HCEC 1CT (cell line): ENCODE measurements at regions not wholly inside any gene's neighbourhood (a gene's known extent, or its start where the extent isn't known, plus 50 kb on each side); places are given as distances from the start of the nearest gene placed in this dataset.

Experiments
- DNase-seq: peaks from one replicate; pipeline ENCODE4 v3.0.0-alpha.2; 2017

- DNase-seq: no peak
These were observed 370.4 kb upstream of the FAT3 start for GRCh38 chr11:91854171-91854570.

- DNase-seq: no peak
These were observed 372.7 kb upstream of the FAT3 start for GRCh38 chr11:91851908-91852307.

GRCh38 chr11:91850533-91851275 lies 373.9 kb upstream of the FAT3 start:
- DNase-seq: no peak

- DNase-seq: no peak
These were observed 374.6 kb upstream of the FAT3 start for GRCh38 chr11:91850021-91850420.

- no peak for DNase-seq
These were observed 378.0 kb upstream of the FAT3 start for GRCh38 chr11:91846649-91847048.

DNA sequence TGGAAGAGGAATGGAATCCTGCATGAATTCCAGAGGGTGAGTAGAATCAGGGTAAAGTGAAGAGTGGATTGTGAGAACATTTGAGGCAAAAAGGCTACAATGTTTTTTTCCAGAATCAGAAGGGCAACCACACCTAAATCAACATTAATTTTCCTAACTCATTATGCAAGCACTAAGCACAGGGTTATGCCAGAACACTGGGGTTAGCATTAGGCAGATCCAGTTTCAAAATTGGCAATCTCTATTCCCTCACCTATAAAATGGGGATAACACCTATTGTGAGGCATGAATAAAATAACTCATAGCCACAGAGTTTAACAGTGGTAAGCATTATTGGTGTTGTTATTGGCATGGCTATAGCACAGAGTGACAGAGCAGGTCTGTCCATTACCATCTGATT lies 378.6 kb upstream of the FAT3 start:
- DNase-seq: no peak

DNA sequence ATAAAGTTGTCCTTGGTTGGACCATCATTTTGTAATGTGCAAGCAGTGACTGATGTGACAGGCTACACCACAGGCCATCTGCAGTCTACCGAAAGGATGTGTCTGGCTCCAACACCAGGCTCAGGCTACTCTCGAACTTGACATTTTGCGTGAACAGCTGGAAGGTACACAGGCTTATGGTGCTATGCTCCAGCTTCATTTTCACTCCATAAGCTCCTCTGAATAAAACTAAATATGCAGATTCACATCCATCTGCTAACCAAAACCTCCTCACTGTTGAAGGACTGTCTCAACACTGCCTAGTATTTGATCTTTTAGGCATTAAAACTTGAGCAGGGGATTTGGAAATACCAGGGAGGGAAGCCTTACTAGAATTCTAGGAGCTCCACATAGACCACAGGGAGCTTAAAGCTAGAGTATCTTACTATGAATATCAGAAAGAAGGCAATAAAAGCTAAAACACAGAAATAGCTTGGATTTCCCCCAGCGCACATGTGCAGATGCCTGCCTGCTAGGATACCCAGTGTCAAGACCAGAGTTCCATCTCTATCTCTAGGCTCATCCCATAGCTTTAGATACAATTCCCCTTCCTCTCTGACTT lies 383.9 kb upstream of the FAT3 start:
- DNase-seq: no peak

DNA sequence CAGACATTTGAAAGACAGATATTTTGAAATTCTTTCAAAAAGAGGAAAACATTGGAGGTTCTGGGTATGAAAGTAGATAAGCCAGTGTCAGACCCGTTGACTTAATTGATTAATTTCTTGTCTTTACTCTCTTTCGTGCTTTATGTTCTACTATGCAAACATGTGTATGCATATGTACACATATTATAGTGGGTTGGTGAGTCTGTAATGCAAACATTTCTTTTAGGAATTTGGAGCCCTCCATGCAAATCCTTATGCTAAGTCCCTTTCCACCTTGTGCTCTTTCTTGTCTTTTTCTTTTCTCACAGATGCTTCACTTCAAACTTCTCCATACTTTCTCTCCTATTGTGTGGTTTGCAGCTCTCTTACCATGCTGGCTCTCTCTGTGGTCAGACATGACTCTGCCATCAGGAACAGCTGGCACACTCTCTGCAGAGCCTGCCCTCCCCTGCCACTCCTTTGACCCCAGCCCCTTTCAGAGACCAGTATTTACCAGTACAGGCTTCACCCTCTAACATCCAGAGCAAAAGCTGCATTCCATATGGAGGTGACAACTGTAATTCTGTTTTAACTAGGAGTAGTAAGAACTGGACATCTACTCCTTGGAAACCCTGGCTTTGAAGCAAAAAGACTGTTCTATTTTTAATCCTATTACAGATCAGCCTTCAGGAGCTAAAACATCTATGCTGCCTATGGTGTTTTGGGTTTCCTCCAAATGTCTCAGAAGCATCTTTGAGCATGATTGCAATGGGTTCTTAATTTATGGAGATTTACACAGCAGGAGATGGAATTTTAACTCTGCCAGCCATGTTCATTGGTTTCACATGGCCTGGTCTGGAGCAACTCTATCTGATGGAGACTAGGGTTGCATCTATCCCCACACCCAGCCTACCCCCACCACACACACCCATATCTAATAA lies 386.9 kb upstream of the FAT3 start:
- no peak for DNase-seq

DNA sequence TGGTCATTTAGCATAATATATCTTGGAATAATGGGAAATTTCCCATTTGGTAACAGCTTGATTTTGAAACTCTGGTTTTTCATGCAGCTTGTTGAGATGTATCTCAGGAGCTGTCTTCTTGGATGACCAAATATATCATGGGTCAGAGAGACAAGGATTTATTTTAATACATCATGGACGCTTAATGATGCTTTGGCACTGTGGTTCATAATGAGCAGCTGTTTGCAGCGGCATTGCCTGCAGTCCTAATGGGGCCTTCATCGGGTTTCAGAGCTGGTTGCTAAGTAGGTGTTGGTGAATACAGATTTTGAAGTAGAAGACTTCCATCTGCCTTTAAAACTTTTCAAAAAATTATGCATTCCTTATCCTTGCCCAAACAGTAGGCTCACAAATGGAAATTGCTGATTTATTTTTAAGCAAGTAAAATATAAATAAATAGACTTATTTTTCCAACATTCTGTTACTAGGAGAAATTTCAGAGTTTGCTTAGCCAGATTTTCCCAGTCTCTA lies 389.5 kb upstream of the FAT3 start:
- DNase-seq: no peak

DNA sequence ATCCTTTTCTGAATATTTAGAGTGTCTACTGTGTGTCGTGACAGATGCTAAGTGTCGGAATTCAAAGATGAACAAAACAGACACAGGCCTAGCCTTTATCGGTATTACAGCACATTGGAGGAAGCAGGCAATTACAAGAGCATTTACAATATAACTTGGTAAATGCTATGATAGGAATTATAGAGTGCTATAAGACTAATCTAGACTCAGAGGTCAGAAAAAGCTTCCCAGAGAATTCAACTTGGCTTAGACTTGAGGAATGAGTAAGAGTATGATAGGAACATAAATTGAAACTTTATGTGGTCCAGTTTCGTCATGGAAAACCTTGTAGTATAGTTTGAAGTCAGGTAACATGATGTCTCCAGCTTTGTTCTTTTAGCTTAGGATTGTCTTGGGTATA lies 395.7 kb upstream of the FAT3 start:
- no peak for DNase-seq

DNA sequence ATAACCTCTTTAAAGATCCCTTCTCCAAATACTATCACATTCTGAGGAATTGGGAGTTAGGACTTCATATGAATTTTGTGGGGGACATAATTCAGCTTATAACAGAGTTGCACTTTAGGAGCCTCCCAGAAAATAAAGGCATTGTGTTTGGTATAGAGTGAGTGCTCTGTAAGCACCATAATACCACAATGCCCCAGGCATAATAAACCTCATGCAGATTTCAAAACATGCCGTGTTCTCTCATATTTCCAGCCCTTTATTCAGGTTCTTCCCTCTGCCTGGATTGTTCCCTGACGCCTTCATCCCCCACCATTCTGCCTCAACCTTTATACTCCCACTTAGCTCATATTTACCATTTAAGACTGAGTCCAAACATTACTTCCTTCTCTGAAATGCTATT lies 398.8 kb upstream of the FAT3 start:
- no peak for DNase-seq

- no peak for DNase-seq
These were observed 401.3 kb upstream of the FAT3 start for GRCh38 chr11:91823252-91823830.

- DNase-seq: no peak
These were observed 401.8 kb upstream of the FAT3 start for GRCh38 chr11:91822805-91823204.

GRCh38 chr11:91820709-91821108 lies 403.9 kb upstream of the FAT3 start:
- DNase-seq: no peak

GRCh38 chr11:91819777-91820176 lies 404.8 kb upstream of the FAT3 start:
- DNase-seq: no peak

DNA sequence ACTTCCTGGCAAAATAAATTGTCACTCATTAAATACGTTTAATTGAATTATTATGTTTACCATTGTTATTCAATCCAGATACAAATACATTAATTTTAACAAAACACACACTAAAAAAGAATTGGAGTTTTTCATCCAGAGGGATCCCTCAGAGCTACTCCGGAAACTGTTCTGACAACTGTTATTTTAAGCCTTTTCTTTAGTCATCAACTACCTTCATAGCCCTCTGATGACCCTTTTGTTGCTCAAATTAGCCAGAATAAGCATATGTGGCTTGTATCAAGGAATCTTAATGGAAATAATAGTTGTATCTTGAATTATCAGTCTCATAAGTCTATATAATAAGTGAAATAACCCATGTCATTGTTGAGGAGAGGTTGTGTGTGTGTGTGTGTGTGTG lies 405.4 kb upstream of the FAT3 start:
- no peak for DNase-seq

DNA sequence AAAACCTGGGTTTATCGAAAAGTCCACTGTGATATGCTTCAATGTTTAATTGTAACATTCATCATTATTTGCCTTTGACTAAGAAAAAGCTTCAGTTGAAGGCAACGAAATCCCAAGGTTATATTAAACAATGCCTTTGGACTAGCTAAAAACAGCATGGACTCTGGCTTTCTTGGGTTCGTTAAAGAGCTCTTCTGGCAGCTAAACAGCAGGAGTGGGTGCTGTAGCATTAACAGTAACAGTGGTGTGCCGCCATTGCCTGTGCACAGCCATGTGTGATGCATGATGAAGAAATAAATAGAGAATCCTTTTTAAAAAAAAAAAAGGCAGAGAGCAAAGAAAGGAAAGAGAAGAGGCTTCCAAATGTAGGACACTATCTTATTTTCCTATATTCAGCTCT lies 406.6 kb upstream of the FAT3 start:
- no peak for DNase-seq

DNA sequence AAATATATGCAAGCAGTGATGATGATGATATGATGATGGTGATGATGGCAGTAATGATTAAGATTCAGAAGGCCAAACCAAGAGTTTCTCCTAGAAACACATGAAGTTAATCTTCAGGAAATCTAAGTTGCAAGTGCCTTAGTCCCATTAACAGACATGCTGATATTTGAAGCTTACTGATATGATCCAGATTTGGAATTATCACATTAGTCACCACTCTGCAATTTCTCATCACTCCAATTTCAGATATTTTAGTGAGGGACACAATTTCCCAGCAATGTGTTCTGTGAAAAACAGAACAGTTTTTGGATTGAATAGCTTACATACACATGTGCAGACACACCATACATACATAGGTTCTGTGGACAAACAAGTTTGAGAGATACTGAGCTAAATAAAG lies 411.4 kb upstream of the FAT3 start:
- no peak for DNase-seq

GRCh38 chr11:91810871-91811270 lies 413.7 kb upstream of the FAT3 start:
- no peak for DNase-seq

- DNase-seq: no peak
These were observed 419.3 kb upstream of the FAT3 start for GRCh38 chr11:91805293-91805692.

DNA sequence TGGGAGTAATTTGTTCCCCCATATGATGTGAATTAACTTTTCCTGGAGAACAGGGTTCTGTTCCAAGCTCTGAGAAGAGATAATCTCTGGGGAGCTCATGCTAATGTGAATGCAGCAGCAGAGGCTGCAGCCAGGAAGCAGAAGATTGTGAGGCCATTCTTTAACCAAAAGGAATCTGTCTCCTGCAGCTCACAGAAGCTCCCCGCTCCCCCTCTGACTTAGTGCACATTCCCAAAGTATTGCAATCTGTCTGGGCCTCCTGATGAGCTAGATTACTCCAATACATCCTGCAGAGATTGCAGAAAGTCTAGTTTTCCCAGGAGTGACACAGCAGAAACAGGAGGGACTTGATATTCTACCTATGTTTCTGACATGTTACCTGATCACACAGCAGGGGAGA lies 420.6 kb upstream of the FAT3 start:
- DNase-seq: no peak

- no peak for DNase-seq
These were observed 422.1 kb upstream of the FAT3 start for GRCh38 chr11:91802475-91802874.

DNA sequence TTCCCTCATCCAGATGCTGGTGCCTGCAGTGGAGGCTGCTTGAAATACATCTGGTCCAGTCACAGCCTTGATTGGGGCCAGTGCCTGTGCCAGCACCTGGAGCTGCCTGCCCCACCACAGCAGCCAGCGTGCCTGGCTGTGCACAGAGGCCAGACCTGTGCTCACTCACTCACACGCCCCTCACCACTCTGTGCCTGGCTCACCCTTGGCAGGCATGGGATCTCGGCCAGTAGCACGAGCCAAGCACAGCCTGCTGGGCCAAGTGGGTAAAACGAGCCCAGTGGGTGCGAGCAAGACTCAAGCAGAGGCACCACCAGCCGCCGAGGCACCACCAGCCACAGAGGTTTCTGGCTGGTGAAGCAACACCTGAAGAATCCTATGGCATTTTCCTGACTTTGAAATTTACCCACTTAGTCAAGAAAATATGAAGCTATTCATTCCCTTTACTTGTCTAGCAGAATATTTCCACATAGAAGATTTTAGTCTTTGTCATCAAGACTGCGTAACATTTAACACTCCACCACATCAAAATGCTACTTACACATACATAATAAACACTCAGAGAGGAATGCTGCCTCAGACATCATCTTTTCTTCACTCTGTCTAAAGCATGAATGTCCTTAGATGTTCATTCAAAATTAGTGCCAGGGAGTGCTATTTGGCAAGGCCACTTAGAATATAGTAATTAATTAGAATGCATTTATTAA lies 424.3 kb upstream of the FAT3 start:
- DNase-seq: no peak
